GM18520 (cell line): ENCODE measurements at regions not wholly inside any gene's neighbourhood (a gene's known extent, or its start where the extent isn't known, plus 50 kb on each side); places are given as distances from the start of the nearest gene placed in this dataset.
"Not testable (repeated sequence)": the region's sequence is repeated elsewhere in the genome, so short reads cannot be mapped to it uniquely, and the experiment has no call there.

Experiments used
- ATAC-seq: cut with Tn5 transposase; IDR thresholded peaks from one replicate; pipeline ENCODE4 v1.9.1; 2021; ENCODE audit not compliant: unreplicated experiment

GRCh38 chr10:109115179-109115578 is 808.1 kb downstream of the XPNPEP1 start:
- ATAC-seq = no peak

- ATAC-seq = no peak
These were observed 808.7 kb downstream of the XPNPEP1 start for GRCh38 chr10:109114579-109114978.

GRCh38 chr10:109106604-109107003 is 816.7 kb downstream of the XPNPEP1 start:
- no peak for ATAC-seq

- ATAC-seq = no peak
These were observed 817.6 kb downstream of the XPNPEP1 start for GRCh38 chr10:109105725-109106124.

- no peak for ATAC-seq
These were observed 818.5 kb downstream of the XPNPEP1 start for GRCh38 chr10:109104806-109105205.

DNA sequence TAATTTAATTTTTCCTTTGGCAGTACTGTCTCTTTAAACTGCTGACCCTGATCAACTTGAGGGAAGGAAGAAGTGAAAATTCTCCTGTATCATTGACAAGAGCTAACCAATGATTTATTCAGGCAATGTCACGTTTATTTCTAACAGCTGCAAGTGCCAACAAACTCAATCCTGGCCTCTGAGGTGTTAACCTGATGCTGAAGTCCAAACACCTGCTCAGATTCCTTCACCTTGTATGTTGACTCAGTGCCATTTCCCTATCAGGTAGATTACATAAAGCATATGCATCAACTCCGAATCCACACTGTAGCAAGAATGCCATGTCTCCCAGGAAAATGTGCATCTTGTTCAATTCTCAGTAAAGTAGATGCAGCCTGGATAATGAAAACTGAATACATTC is 820.0 kb downstream of the XPNPEP1 start:
- no peak for ATAC-seq

DNA sequence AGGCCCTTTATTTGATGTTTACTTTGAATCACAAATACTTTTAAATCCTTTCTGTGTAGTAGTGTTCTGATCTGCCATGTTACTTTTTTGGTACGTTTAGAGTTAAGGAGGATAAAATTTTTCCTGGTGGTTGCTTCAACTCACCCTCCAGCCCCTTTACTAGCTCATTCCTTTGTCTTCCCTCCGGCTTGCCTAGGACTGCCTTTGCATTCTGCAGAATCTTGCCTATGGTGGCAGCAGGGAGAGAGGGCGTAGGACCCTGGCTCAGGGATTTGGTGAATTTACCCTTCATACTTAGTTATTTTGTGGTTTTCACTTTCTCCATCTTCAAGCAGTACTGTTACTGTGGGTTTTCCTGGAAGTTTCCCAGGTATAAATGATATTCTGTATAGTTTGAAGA is 833.5 kb downstream of the XPNPEP1 start:
- ATAC-seq = no peak

DNA sequence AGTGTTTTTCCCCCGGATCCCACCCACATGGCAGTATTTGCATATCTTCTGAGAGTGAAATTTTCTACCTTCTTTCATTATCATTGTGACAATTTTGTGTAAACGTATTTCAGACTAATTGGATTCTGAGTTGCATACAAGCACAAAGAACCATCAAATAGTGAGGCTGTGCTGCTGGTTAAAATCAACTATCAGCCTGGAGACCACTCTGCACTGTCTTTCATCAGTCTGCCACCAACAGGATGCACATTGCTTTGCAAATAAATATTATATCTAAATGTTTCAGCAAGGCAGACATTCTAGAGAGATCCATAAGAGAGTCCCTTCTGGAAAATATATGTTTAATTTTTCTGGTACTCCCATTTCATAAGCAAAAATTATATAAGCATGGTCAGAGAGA is 851.8 kb downstream of the XPNPEP1 start:
- ATAC-seq = no peak

- ATAC-seq = no peak
These were observed 852.8 kb downstream of the XPNPEP1 start for GRCh38 chr10:109070492-109070891.

- ATAC-seq = no peak
These were observed 856.3 kb downstream of the XPNPEP1 start for GRCh38 chr10:109067031-109067430.

- ATAC-seq = no peak
These were observed 857.5 kb downstream of the XPNPEP1 start for GRCh38 chr10:109065821-109066220.

GRCh38 chr10:109062371-109062770 is 860.9 kb downstream of the XPNPEP1 start:
- ATAC-seq = peak; percentile 88

- ATAC-seq = no peak
These were observed 868.1 kb downstream of the XPNPEP1 start for GRCh38 chr10:109055243-109055642.

GRCh38 chr10:109047856-109048255 is 875.5 kb downstream of the XPNPEP1 start:
- no peak for ATAC-seq

- ATAC-seq = not testable (repeated sequence)
These were observed 876.9 kb downstream of the XPNPEP1 start for GRCh38 chr10:109046427-109046826.

DNA sequence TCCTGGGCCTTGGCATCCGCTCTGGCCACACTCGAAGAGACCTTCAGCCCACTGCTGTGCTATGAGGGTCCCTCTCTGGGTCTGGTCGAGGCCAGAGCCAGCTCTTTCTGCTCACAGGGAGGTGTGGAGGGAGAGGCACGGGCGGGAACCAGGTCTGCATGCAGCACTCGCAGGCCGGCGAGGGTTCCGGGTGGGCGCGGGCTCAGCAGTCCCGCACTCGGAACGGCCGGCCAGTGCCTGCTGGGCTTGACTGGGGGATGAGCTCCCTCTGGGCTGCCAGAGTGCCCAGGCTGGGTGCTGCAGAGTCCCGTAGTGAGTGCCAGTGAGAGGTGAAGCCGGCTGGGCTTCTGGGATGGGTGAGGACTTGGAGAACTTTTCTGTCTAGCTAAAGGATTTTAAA is 882.7 kb downstream of the XPNPEP1 start:
- ATAC-seq = no peak

DNA sequence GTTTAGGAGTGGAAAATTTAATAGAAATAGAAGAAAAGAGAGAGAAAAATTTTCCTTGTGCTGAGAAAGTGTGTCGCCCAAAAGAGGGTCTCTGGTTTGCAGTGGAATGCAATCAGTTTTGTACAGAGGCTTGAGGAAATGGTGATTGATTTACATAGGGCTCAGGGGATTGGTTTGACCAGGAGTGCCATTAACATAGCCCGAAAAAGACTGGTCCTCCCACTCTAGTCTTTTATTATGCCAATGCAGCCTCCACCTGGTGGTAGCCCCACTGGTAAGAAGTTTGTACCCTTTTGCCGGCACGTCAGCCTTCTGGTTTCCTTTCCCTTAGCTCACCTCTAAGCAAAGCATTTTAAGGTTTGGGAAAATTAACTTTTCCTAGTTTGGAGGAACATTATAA is 885.3 kb downstream of the XPNPEP1 start:
- no peak for ATAC-seq

DNA sequence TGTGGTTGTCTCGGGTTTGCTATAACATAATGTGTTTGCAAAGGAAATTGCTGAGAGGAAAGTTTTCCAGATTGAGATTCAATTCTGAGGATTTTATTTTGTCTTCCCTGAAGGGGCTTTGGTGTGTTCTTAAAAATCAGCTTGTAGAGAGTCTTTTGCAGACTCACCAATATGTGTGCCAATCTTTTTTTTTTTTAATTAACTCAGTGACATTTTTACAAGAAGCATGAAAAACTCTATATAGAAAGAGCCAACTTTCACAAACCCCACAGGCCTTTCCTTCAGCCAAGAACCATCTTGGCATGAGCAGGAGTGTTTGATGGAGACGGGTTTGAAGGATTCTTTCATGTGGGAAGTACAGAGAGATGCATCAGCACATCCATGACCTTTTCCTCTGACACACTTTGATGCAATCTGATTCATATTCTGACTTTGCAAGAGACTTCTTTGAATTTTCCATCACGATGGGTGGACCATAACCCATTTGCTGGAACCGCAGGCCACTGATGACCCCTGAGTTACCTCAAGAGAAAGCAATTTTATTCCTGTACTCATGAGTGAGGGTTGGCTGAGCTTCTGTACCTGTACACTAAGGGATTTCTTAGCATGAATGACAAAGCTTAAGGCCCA is 892.6 kb downstream of the XPNPEP1 start:
- no peak for ATAC-seq

DNA sequence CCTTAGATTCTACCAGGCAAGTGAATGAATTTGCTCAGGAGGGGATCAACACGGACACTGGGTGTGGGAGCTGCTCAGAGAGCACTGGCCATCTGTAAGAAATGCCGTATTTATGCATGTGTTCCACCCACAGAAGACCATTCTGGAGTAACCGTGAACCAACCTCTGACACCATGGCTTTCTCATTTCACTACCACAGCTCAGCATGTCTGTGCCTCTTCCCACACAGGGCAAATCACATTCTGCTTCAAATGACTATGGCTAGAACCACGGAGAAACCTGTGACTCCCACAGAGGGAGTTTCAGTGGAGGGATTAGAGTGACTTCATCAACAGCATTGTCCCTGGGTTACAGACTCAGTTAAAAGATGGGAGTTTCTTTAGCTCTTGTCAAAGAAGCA is 893.4 kb downstream of the XPNPEP1 start:
- ATAC-seq = peak; percentile 75

- no peak for ATAC-seq
These were observed 895.7 kb downstream of the XPNPEP1 start for GRCh38 chr10:109027534-109028185.

DNA sequence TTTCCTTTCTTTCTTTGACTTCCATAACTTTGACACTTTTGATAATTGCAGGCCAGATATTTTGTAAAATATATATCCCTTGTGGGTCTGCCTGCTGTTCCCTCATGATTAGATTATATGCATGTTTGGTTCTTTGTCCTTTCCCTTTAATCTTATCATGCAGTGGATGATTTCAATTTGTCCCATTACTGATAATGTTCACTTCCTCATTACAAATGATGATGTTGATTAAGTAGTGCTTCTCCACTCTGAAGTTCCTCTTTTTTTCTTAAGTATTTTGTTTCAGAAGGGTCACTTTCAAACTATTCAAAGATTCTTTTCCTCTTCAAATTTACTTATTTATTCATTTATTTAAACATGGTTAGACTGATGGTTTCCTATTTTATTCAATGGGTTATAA is 898.1 kb downstream of the XPNPEP1 start:
- no peak for ATAC-seq

DNA sequence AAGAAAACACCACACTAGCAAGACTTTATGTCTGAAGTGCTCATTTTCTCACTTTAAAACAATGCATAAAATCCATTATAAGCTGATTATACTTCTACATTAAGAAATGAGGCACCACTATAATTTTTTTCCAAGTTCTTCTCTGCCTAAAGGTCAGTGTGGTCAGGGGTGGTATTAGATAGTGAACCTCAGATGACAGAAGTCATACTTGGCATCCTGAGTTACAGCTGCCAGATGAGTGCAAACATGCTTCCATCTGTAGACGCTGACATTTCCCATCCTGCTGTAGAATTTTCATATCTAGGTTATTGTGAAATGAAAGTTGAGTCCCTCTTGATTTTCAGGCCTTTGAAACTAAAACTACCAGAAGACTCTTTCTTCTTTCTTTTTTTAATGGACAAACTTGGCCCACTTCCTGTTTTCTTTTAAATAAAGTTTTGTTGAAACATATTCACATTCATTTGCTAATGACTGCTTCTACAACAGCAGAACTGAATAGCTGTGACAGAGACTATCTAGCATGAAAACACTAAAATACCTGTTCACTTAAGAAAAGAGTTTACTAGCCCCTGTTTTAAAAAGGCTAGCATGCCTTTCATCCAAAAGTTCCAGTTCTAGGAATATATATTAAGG is 900.8 kb downstream of the XPNPEP1 start:
- no peak for ATAC-seq
